ENCODE measurements at regions not wholly inside any gene's neighbourhood (a gene's known extent, or its start where the extent isn't known, plus 50 kb on each side); places are given as distances from the start of the nearest gene placed in this dataset.

DNA sequence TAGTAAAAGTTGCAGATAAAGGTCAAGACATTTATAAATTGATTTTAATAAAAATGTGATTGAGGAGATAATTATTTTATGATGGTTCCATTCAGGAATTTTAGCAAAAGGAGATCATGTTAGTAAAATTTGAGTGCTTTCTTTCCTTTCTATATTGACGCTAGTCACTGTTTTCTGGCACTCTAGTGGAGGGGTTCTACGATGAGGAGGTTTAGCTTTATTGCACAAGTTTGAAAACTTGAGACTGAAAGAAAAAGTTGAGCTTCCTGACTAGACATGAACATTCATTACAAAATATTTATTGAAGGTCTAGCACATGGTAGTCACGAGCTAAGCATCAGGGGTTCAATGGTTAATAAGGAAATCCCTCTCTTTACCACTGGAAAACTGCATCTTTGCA lies 336.1 kb downstream of the SNAPC1 start:
- Histone ChIP-seq H3K9me3 (no peaks in the 10 kb centered on the region), H3K4me3 (no peak overlapping the region), H3K36me3 (no peaks in the 10 kb centered on the region), H3K4me1 (no peaks in the 10 kb centered on the region), H3K27ac (no peak overlapping the region), H3K27me3 (no peaks in the 10 kb centered on the region)
- WGBS, 2 donors = 56 to 78% methylated on average over 3 of the region's 3 CpGs
- no peak for DNase-seq
- TF ChIP-seq POLR2AphosphoS5 (IDR thresholded peaks at IDR 0.05) = no peak
- TF ChIP-seq, protein P1, sequence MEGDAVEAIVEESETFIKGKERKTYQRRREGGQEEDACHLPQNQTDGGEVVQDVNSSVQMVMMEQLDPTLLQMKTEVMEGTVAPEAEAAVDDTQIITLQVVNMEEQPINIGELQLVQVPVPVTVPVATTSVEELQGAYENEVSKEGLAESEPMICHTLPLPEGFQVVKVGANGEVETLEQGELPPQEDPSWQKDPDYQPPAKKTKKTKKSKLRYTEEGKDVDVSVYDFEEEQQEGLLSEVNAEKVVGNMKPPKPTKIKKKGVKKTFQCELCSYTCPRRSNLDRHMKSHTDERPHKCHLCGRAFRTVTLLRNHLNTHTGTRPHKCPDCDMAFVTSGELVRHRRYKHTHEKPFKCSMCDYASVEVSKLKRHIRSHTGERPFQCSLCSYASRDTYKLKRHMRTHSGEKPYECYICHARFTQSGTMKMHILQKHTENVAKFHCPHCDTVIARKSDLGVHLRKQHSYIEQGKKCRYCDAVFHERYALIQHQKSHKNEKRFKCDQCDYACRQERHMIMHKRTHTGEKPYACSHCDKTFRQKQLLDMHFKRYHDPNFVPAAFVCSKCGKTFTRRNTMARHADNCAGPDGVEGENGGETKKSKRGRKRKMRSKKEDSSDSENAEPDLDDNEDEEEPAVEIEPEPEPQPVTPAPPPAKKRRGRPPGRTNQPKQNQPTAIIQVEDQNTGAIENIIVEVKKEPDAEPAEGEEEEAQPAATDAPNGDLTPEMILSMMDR (IDR thresholded peaks at IDR 0.05) = no peak
- TF ChIP-seq POLR2A (IDR thresholded peaks at IDR 0.05) = no peak
- TF ChIP-seq EP300 (IDR thresholded peaks at IDR 0.05) = no peak
- intact Hi-C loops (cut with DNase I) = no loop called here

DNA sequence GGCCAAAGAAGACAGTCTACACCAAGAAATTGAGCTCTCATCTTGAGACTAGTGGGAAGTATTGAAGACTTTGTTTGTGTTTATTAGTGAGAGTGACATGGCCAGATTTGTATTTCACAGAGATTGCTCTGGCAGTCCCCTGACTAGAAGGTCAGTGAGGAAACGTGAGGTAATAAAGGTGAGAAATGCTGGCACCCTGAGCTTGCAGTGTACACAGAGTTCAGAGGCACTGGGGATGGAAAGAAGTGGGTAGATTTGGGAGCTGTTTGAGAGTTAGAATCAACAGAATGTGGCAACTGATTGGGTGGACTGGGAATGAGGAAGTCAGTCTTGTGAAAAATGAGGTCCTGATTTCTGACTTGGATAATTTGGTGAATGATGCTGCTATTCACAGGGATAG lies 336.9 kb downstream of the SNAPC1 start:
- H3K27ac ChIP-seq = no peak overlapping the region
- intact Hi-C loops (cut with DNase I) = no loop called here
- no peak for DNase-seq
- no peak overlapping the region for H3K4me3 ChIP-seq
- no peaks in the 10 kb centered on the region for H3K27me3 ChIP-seq
- H3K36me3 ChIP-seq = no peaks in the 10 kb centered on the region
- no peaks in the 10 kb centered on the region for H3K9me3 ChIP-seq
- TF ChIP-seq POLR2AphosphoS5 (IDR thresholded peaks at IDR 0.05) = no peak
- TF ChIP-seq EP300 (IDR thresholded peaks at IDR 0.05) = no peak
- no peak for TF ChIP-seq POLR2A (IDR thresholded peaks at IDR 0.05)
- TF ChIP-seq, protein P1 (IDR thresholded peaks at IDR 0.05) = no peak
- 21 to 60% methylated on average over 1 of the region's 1 CpG for WGBS, 2 donors
- no peaks in the 10 kb centered on the region for H3K4me1 ChIP-seq

DNA sequence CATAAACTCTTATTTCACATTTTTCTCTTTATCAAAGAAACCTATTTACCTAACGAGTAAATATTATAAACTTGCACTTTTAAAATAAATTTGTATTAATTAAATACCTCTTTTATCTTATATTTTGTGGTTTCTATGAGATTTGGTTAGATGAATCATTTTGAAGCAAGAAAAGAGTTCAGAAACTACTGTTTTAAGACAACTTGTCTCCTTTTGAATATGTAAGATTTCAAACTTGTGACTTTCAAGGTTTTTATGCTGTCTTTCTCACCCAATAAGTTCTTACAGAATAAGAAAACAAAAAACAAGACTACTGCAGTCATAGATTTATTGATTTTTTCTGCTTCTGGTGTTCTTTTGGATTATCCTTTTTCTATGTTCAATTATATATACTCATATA lies 339.0 kb downstream of the SNAPC1 start:
- Histone ChIP-seq H3K4me1 (no peaks in the 10 kb centered on the region), H3K36me3 (no peaks in the 10 kb centered on the region), H3K27ac (no peak overlapping the region), H3K27me3 (no peaks in the 10 kb centered on the region), H3K9me3 (no peaks in the 10 kb centered on the region), H3K4me3 (no peak overlapping the region)
- 69 to 87% methylated on average over 1 of the region's 1 CpG for WGBS, 2 donors
- intact Hi-C loops (cut with DNase I) = no loop called here
- TF ChIP-seq POLR2A (IDR thresholded peaks at IDR 0.05) (no peak), POLR2AphosphoS5 (IDR thresholded peaks at IDR 0.05) (no peak), EP300 (IDR thresholded peaks at IDR 0.05) (no peak)
- TF ChIP-seq, protein P1 (IDR thresholded peaks at IDR 0.05) = no peak
- no peak for DNase-seq

DNA sequence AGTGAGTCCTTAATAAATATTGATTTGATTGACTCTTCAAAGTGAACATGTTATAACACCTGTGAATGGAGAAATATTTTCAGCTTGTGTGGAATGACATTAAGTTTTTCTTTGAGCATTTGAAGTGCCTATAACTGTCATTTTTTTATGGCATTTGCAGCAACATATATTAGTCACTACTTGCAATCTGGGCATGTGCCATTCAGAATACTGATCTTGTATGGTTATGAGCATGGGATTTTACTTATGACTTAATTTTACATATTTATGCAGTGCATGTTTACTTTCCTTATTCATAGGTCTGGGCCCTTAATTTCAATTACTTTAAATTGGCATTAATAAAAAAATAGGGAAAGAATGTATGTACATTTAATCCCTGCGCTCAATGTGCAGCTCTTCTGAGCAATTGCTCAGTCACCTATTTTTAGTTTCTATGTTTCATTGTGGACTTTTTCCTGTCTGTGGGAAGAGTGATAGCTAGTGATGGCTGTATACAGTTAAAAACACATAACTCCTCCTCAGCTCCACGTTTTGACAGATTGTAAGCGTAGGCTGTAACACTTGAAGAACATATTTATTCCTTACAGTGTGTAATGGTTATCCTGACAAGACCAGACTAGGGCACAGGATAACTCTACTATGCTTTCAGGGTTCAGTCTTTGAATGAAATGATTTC lies 339.6 kb downstream of the SNAPC1 start:
- H3K27ac ChIP-seq = no peak overlapping the region
- 58% methylated on average over 3 of the region's 3 CpGs for WGBS, 2 donors
- TF ChIP-seq POLR2AphosphoS5 (IDR thresholded peaks at IDR 0.05) (no peak), EP300 (IDR thresholded peaks at IDR 0.05) (no peak), POLR2A (IDR thresholded peaks at IDR 0.05) (no peak)
- TF ChIP-seq, protein P1 (IDR thresholded peaks at IDR 0.05) = no peak
- no peaks in the 10 kb centered on the region for H3K4me1 ChIP-seq
- H3K4me3 ChIP-seq = no peak overlapping the region
- H3K36me3 ChIP-seq = no peaks in the 10 kb centered on the region
- no peak for DNase-seq
- intact Hi-C loops (cut with DNase I) = no loop called here
- no peaks in the 10 kb centered on the region for H3K9me3 ChIP-seq
- no peaks in the 10 kb centered on the region for H3K27me3 ChIP-seq

DNA sequence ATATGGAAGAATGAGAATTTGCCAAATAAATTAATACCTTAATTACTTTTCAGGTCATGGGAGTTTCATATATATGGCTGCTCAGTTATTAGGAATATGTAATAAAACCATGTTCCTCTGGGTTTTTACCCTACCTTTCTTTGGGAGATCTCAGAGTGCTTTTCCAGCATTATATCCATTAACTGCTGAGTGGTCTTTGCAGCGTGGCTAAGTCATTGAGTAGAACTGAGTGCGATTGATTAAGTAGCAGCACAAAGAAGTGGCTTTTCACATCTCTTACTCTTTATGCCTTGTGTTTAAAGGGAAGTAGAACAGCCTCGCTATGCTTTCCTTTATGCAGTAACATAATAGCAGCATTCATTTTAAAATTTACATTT lies 340.1 kb downstream of the SNAPC1 start:
- H3K36me3 ChIP-seq = no peaks in the 10 kb centered on the region
- intact Hi-C loops (cut with DNase I) = no loop called here
- WGBS, 2 donors = 82 to 90% methylated on average over 3 of the region's 3 CpGs
- TF ChIP-seq EP300 (IDR thresholded peaks at IDR 0.05) (no peak), POLR2AphosphoS5 (IDR thresholded peaks at IDR 0.05) (no peak), POLR2A (IDR thresholded peaks at IDR 0.05) (no peak)
- TF ChIP-seq, protein P1 (IDR thresholded peaks at IDR 0.05) = no peak
- no peaks in the 10 kb centered on the region for H3K4me1 ChIP-seq
- H3K4me3 ChIP-seq = no peak overlapping the region
- DNase-seq = no peak
- H3K9me3 ChIP-seq = no peaks in the 10 kb centered on the region
- no peak overlapping the region for H3K27ac ChIP-seq
- no peaks in the 10 kb centered on the region for H3K27me3 ChIP-seq
